ENCODE measurements at regions not wholly inside any gene's neighbourhood (a gene's known extent, or its start where the extent isn't known, plus 50 kb on each side); places are given as distances from the start of the nearest gene placed in this dataset.
A peak's percentile ranks its signal among the peaks of the same experiment; 100 is the strongest.
"Not testable (repeated sequence)": the region's sequence is repeated elsewhere in the genome, so short reads cannot be mapped to it uniquely, and the experiment has no call there.

DNA sequence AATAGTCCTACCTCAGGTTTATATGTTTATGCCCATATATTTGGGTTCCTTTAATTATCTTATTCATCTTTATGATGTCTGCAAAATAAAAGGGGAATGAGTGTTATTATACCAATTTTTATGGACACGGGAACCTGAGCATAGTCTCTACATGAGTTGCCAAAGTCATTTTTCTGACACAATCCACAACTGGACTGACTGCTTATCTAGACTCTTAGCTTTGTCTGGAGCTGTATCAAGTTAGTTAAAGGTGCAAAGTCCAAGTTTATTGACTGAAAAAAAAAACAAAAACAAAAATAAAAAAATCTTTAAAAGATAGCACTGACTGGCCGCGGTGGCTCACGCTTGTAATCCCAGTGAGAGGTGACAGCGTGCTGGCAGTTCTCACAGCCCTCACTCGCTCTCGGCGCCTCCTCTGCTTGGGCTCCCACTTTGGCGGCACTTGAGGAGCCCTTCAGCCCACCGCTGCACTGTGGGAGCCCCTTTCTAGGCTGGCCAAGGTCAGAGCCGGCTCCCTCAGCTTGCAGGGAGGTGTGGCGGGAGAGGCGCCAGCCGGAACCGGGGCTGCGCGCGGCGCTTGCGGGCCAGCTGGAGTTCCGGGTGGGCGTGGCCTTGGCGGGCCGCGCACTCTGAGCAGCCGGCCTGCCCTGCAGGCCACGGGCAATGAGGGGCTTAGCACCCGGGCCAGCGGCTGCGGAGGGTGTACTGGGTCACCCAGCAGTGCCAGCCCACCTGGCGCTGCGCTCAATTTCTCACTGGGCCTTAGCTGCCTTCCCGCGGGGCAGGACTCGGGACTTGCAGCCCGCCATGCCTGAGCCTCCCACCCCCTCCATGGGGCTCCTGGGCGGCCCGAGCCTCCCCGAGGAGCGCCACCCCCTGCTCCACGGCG lies 116.6 kb upstream of the MBNL1 start:
- not testable (repeated sequence) for DNase-seq

DNA sequence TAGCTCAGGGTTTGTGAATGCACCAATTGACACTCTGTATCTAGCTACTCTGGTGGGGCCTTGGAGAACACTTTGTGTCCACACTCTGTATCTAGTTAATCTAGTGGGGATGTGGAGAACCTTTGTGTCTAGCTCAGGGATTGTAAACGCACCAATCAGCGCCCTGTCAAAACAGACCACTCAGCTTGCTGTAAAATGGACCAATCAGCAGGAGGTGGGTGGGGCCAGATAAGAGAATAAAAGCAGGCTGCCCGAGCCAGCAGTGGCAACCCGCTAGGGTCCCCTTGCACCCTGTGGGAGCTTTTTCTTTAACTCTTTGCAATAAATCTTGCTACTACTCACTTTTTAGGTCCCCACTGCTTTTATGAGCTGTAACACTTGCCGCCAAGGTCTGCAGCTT lies 115.6 kb upstream of the MBNL1 start:
- not testable (repeated sequence) for DNase-seq

DNA sequence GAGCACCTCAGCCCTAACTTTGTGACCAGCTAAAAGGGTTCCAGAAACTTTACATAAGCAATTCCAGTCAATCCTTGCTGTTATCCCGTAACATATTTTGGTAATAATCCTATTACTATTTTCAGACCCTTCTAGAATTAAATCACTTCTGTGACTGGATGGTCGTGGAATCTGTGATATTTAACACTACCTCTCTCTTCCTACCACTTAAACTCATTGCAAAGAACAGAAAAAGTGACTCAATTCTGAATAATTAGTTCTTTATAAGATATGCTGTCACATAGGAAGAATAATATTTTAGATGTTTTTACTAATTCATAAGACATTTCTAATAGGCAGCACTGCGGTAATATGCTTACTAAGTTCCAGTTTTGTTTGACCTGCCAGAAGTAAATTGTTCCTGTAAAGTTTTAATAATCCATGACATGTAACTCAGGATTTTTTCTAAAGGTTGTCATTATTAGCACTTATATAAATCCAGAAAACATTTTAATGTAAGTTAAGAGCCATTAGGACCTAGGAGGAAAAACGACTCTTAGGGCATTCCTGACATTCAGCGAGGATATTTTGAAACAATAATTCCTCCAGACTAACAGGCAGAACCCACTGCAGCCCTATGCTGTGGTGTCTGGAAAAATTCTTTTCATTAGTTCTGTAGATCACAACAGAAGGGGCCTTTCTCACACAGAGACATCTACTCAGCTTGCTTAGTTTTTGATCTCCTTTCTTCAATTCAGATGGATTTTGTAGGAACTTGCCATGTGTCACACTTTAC lies 113.3 kb upstream of the MBNL1 start:
- DNase-seq = no peak

DNA sequence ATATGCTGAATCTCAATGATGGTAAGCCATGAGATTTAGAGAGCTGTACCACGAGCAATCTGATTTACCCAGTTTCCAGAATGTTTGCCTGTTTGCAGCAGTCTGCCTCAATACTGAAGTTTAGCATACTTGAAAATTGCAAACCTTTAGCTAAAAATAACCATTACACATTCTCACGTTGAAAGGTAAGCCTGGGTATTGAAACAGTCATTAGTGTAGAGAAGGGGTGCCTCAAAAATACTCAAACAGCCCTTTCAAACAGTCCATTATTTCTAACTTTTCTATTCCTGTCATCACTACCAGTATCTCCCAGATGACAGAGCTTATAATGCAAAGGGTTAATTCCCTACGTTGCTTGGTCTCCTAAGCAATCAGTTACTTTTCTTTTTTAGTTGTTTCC lies 111.8 kb upstream of the MBNL1 start:
- no peak for DNase-seq

DNA sequence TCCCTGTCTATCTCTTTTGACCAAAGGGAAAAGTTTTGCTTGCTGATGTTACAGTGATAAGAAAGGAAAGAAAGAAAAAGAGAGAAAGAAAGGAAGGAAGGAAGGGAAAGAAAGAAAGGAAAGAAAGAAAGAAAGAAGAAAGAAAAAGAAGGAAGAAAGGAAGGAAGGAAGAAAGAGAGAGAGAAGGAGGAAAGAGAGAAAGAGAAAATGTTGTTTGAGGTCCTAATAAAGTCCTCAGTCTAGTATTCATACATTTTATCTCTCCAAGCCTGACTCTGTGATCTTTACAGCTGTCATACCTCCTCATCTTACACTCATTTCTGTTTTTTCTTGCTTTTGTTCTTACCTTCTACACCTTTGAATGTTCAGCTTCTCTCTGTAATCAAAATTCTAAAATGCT lies 111.4 kb upstream of the MBNL1 start:
- no peak for DNase-seq

DNA sequence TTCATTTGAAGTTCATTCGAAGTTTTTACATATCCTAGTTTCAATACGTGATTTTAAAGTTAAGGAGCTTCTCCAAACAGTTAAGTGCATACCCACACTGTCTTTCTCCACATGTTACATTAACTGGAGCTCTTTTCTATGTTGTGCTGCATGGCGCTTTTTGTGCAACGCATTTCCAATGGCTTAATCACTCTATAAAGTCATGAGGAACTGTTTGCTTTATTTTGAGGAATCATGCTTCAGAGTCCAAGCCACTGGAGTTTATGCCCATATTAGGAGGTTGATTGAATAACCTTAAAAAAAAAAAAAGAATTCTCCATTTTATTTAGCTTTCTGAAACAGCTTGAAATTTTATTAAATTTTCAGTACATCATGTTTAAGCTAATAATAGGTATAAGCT lies 109.4 kb upstream of the MBNL1 start:
- no peak for DNase-seq

DNA sequence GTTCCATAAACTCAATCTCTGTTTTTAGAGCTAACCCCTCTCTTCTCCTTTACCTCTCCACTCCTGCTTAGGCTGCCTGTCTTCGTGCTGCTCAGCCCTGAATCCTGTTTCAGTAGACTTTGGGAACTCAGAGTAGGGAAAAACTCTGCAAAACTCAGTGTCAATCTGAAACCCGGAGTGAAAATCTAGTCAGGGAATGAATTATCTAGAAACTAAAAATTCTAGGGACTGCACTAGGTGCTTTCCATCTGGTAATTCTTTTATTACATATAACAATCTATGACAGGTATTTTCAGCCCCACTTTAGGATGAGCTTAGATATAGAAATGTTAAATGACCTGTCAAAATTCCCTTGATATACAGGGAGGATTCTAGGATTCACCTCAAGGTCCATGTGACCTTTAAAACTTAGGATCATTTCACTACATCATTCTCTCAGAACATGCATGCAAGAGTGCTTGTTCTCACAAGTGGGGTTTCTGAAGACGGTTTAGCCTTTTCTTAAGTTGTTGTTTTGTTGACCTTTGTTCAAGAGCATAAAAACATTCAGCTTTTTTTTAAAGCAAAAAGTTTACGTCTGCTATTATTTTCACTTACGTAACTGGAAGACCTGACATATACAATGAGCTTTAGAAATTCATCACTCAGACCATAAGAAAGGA lies 108.2 kb upstream of the MBNL1 start:
- DNase-seq = no peak

DNA sequence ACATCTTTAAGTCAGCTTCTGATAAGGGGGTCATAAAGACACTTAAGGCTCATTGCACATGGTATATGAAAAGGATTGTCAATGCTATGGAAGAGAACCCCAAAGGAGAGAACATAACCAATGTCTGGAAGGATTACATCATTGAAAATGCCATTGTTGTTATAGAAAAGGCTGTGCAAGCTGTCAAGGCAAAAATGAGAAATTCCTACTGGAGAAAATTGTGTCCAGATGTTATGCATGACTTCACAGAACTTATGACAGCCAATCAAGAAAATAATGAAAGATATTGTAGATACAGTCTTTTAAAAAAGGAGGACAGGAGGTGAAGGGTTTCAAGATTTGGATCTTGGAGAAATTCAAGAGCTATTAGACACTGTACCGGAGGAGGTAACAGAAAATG lies 96.3 kb upstream of the MBNL1 start:
- no peak for DNase-seq

DNA sequence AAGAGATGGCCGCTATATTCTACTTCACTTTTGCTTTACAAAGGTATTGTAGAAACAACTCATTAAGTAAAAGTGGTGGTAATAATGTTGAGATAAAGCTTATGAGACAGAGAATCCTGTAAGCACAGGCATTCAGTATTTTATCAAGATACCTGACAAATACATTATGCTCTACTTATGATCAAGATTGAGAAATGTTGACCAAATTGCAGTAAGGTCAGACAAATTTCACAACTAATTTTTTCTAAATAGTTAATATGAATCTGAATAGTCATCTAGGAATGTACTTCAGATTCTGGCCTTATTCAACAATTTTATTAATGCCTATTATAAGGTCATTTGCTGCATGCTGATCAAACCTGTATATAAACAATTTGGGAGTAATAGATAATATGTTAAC lies 95.1 kb upstream of the MBNL1 start:
- no peak for DNase-seq

DNA sequence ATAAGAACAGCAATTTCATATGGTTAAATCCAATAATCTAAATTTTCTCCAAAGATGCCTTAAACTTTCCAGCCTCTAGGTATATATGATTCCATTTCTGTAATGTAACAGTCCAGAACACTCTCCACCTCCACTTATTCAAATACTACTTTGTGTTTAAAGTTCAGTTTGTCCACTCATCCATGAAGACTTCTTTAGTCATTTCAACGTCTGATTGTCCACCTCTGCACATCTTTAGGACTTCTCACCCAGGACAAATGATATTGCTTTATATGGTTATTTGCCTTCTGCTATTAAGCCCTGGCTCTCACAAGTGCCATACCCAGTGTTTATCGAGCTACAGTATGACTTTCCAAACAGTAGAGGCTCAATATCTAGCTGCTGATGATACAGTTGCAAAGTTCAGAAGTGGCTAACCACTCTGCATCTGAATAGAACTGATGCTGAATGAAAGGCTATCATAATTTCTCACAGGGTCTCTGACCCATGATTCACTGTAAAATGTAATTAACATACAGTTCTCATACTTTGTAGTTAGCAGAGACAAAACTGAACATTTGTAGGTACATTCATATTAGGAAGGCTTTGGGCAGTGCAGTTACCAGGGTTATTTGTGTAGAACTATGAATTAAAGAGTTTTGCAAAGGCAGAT lies 93.7 kb upstream of the MBNL1 start:
- DNase-seq = no peak

DNA sequence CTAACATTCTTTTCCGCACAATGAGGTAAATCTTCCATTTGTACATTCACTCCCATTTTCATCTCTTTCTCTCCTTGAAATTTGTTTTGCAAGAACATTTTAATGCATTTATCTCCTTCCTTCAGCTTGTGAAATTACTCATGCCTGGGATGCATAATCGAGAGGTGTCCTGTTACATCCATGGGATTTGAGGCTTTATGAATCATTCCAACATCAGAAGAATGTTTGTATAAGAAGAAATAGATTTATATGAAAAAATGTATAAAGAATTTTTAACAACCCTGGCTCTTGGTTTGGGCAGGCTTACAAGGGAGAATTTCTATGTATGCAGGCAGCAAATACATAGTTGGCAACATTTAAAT lies 93.2 kb upstream of the MBNL1 start:
- no peak for DNase-seq

DNA sequence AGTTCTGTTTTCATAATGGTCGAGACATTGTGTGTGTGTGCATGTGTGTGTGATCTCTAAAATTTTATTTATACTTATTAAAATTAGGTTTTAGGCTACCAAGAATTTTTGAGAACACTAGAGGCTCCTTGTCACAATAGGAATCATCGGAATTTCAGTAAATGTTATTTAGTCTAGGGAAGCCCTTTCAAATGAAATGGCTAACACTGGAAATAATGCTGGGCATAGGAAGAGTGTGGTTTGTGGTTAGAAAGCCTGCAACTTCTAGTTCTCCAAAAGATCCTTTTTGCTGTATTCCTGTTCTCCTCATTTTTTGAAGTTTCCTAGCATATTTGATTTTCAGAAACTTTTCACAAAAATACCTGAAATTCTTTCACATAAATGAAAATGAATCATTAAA lies 92.5 kb upstream of the MBNL1 start:
- DNase-seq = no peak

DNA sequence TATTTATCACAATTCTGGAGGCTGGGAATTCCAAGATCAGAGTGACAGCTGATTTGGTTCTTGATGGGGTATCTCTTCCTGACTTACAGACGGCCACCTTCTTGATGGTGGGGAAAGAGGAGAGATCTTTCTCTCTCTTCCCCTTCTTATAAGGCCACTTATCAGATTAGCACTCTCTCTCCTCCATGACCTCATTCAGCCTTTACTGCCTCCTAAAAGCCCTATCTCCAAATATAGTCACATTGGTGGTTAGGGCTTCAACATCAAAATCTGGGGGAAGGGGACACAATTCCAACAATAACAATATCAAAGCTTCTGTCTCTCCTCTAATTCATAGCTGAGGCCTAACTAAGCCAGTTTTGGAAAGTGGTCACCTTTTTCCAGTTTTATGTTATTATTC lies 91.7 kb upstream of the MBNL1 start:
- DNase-seq = no peak

DNA sequence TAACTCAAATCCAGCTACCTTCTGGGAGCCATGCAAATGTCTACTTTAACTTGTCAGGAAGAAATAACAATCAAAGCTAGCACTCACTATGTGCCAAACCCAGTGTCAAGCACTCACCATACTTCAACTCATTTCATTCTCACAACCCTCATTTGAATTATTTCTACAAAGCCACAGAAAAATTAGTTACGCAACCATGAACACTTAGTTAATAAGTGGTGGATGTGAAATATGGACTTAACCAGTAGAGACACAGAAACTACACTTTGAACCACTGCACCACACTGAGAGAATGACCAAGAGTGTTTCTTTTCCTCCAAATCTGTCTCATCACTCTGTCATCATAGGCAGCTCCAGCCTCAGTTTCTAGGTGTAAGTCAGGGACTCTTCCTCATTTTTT lies 91.0 kb upstream of the MBNL1 start:
- DNase-seq = no peak

DNA sequence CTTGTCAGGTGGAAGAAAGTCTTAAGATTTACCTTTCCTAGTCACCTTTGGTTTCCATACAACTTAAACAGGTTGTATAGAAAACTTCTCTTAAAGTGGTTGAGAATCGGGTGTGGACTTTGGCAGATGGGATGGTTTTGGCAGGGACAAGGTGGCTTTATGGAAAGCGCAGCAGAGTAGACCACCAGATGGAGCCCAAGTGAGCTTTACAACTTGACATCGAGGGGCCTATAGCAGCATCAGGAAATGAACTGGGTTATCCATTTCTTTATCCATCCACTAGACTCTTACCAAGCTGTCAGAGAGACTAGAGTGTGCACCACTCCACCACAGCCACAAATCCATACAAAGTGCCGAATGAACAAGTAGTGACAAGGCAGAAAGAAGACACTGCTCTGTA lies 85.3 kb upstream of the MBNL1 start:
- peak in 24 of 58 donors; percentile 0 to 21 (median 6) for DNase-seq

DNA sequence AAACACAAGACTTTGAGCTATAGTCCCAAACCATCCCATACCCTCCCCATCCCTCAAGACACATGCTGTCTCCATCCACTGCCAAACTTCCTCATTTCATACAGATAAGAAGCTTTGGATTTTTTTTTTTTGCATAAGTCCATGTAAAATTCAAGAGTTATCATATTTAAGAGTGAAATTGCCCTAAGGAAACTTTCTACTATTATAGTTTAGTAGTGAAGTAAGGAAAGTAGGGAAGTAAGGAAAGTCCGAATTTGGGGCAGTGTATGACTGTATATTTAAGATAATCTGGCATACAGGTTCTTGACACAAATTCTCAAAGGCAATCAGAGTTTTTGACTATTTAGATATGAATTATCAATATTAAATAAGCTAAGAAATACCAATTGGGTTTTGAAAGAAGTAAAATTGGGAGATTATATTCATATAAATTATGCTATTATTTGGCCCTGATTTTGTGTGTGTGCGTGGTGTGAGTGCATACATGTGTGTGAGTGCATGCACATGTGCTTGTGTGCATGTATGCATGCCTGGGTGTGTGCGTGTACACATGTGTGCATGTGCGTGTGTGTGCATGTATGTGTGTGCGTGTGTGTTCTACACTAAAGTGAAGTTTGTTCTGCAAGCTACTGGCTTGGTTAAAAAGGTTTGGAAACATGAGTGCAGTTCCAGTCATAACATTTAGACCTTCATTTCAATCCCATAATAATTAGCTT lies 83.6 kb upstream of the MBNL1 start:
- DNase-seq = no peak

DNA sequence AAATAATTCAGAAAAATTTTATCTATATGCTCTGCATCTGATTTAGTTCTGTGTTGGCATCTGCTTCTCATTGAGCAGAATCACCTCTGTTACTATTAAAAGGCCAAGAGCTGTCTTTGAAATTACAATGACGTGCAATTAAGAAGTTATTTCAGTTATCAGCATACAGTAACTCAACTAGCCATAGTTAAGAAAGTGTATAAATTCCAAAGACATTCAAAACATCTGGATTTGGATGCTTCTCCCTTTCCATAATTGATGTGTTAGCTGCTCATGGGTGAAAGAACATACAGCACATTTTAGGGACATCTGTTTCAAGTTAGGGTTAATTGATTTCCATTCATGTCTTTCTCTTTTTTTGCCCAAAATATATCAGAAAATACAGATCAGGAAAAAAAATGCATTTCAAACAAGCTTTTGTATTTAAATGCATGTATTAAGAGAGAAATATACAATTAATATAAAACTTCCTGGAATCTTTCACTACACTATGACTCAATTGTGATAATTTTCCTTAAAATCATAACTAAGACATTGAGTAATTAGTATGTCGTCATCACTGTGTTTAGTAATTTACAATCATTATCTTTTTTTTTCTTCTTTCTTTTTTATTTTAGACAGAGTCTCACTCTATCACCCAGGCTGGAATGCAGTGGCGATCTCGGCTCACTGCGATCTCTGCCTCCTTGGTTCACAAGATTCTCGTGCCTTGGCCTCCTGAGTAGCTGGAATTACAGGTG lies 82.7 kb upstream of the MBNL1 start:
- DNase-seq = no peak

DNA sequence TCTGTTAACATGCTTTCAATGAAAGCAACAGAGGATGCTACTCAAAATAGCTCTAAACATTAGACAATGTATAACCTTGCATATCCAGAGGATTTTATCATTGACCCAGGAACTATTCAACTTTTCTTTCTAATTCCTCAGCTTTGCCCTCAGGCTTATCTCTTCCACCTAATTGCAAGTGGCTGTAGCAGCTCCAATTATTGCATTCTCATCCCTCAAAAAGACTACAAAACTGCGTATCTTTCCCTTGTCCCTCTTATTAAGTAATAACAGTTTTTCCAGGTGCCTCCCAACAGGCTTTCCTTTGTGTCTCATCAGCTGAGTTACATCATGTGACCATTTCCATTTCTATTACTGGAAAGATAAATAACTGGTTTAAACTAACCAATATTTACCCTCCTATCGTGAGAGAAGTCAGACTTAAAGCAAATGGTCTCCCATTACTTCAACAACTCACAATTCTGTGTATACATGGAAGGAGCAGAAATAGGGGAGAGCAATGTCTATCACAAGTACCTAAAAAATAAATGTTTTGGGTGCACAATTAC lies 78.0 kb upstream of the MBNL1 start:
- DNase-seq = no peak

DNA sequence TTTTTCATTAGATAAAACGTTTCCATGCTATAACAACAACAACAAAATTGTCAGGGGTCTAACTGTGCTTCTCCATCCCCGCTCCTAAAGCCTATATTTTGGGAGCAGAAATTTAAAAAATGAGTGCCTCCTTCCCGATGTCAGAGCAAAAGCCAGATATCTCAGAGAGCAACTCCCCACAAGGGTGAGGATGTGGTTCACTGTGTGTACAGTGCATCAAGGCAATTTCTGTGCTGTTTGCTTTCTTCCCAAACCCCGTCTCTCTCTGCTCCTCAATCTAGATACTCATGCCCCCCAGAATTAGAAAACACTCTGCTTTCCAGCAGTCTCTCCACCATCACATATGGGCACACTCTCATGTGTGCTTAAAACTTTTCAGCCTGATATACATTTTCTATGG lies 76.7 kb upstream of the MBNL1 start:
- no peak for DNase-seq
